Breast epithelium (tissue), 3 donors: ENCODE measurements at regions not wholly inside any gene's neighbourhood (a gene's known extent, or its start where the extent isn't known, plus 50 kb on each side); places are given as distances from the start of the nearest gene placed in this dataset.

ENCODE experiments used
- POLR2A ChIP-seq: fragments of 450-650 bp; IDR thresholded peaks from one replicate; pipeline ENCODE4 v1.6.1; 2016; ENCODE audit warnings: antibody characterized with exemption, mild to moderate bottlenecking, moderate library complexity
- POLR2AphosphoS5 ChIP-seq, 3 donors: sonication (generic); formaldehyde crosslinking; IDR thresholded peaks; one replicate each; pipeline ENCODE4 v1.6.1; 2017; ENCODE audit warnings: antibody characterized with exemption in 3 of 3
- TF ChIP-seq, protein P1 (sequence below), 3 donors: fragments of 450-650 bp; IDR thresholded peaks; one replicate each; pipeline ENCODE4 v1.5.1; 2016 to 2017; ENCODE audit warnings: antibody characterized with exemption in 3 of 3, mild to moderate bottlenecking in 3 of 3, moderate library complexity in 3 of 3

DNA sequence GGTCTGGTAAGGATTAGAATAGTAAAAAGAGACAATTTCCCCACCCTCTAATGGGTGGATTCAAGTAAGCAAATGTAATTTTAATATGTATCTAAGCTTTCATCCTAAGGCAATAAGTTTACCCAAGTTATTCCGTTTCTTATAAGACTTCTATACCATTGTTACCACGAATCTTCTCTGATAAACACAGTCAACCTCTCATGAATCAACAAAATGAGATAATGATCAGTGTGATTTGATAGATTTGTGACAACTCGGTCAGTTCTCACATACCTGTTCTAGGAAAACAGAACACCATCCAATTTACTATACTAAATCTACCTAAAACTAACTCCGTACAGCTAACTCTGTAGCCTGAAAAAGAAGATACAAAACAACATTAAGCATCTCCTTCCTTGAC lies 342.1 kb downstream of the TBL1XR1 start:
- TF ChIP-seq, protein P1, sequence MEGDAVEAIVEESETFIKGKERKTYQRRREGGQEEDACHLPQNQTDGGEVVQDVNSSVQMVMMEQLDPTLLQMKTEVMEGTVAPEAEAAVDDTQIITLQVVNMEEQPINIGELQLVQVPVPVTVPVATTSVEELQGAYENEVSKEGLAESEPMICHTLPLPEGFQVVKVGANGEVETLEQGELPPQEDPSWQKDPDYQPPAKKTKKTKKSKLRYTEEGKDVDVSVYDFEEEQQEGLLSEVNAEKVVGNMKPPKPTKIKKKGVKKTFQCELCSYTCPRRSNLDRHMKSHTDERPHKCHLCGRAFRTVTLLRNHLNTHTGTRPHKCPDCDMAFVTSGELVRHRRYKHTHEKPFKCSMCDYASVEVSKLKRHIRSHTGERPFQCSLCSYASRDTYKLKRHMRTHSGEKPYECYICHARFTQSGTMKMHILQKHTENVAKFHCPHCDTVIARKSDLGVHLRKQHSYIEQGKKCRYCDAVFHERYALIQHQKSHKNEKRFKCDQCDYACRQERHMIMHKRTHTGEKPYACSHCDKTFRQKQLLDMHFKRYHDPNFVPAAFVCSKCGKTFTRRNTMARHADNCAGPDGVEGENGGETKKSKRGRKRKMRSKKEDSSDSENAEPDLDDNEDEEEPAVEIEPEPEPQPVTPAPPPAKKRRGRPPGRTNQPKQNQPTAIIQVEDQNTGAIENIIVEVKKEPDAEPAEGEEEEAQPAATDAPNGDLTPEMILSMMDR (IDR thresholded peaks at IDR 0.05), result no peak
- TF ChIP-seq POLR2A, result no peak
- TF ChIP-seq POLR2AphosphoS5 (IDR thresholded peaks at IDR 0.05), result no peak
